Mucosa of descending colon (tissue), 3 donors: ENCODE measurements at regions not wholly inside any gene's neighbourhood (a gene's known extent, or its start where the extent isn't known, plus 50 kb on each side); places are given as distances from the start of the nearest gene placed in this dataset.

Experiments used
- ATAC-seq: fragments of 200-7000 bp; cut with Tn5 transposase; one replicate; pipeline ENCODE4 v1.9.1; 2020; ENCODE audit warnings: mild to moderate bottlenecking, moderate library complexity
- DNase-seq, 3 donors: peaks; one replicate each; pipeline ENCODE4 v3.0.0-alpha.2; 2020
- H3K36me3 ChIP-seq: fragments of 200-600 bp; one replicate; pipeline ENCODE4 v1.8.0; 2021; ENCODE audit warnings: low read depth, mild to moderate bottlenecking
- H3K4me1 ChIP-seq: fragments of 200-600 bp; one replicate; pipeline ENCODE4 v1.8.0; 2021; ENCODE audit warnings: low read depth, mild to moderate bottlenecking
- H3K4me3 ChIP-seq: fragments of 200-600 bp; one replicate; pipeline ENCODE4 v1.8.0; 2021; ENCODE audit warnings: mild to moderate bottlenecking
- H3K9me3 ChIP-seq: fragments of 200-600 bp; one replicate; pipeline ENCODE4 v1.8.0; 2021; ENCODE audit warnings: mild to moderate bottlenecking
- intact Hi-C, 2 donors: fragments of 100-400 bp; cut with DNase I in 1 of 2; cut with micrococcal nuclease in 1 of 2; formaldehyde crosslinking; loops; one replicate each; pipeline versions ENCODE4 v1.11.0 to v1.11.1; 2022; cut with DNase I, micrococcal nuclease
- TF ChIP-seq, protein P1 (sequence below): fragments of 200-600 bp; IDR thresholded peaks from one replicate; pipeline ENCODE4 v1.8.0; 2022; ENCODE audit warnings: antibody characterized with exemption, mild to moderate bottlenecking
- donor health status: DM: no; HTN: no; CAD: no; lungs with moderate emphysema.
- donor health status: DM: no; HTN: no; CAD: no.
- donor health status: DM: no; HTN: yes; CAD: no.

DNA sequence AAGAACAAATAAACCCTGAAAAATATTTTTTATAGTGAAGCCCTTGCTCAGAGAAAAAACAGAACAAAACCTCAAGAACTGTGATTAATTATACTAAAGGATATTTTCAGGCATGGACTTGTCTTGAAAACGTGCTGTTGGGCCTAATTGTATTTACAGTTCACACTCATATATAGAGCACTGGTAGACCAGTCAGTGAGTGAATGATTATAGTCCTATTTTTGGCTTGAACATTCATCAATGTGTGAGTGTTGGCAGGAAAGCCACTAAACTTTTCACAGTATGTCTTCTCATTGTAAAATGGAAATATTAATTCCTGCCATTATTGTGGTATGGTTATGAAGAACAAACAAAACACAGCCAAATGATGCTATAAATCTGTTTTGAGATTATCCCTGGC, 462.8 kb downstream of the KCNA4 start:
- TF ChIP-seq, protein P1, sequence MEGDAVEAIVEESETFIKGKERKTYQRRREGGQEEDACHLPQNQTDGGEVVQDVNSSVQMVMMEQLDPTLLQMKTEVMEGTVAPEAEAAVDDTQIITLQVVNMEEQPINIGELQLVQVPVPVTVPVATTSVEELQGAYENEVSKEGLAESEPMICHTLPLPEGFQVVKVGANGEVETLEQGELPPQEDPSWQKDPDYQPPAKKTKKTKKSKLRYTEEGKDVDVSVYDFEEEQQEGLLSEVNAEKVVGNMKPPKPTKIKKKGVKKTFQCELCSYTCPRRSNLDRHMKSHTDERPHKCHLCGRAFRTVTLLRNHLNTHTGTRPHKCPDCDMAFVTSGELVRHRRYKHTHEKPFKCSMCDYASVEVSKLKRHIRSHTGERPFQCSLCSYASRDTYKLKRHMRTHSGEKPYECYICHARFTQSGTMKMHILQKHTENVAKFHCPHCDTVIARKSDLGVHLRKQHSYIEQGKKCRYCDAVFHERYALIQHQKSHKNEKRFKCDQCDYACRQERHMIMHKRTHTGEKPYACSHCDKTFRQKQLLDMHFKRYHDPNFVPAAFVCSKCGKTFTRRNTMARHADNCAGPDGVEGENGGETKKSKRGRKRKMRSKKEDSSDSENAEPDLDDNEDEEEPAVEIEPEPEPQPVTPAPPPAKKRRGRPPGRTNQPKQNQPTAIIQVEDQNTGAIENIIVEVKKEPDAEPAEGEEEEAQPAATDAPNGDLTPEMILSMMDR: no peak
- Histone ChIP-seq H3K4me1 (no peaks in the 10 kb centered on the region), H3K36me3 (no peaks in the 10 kb centered on the region), H3K9me3 (peaks cover 45% of the 10 kb centered on the region), H3K4me3 (no peak overlapping the region)
- intact Hi-C loops: no loop called here
- no peak for DNase-seq
- no peak for ATAC-seq

DNA sequence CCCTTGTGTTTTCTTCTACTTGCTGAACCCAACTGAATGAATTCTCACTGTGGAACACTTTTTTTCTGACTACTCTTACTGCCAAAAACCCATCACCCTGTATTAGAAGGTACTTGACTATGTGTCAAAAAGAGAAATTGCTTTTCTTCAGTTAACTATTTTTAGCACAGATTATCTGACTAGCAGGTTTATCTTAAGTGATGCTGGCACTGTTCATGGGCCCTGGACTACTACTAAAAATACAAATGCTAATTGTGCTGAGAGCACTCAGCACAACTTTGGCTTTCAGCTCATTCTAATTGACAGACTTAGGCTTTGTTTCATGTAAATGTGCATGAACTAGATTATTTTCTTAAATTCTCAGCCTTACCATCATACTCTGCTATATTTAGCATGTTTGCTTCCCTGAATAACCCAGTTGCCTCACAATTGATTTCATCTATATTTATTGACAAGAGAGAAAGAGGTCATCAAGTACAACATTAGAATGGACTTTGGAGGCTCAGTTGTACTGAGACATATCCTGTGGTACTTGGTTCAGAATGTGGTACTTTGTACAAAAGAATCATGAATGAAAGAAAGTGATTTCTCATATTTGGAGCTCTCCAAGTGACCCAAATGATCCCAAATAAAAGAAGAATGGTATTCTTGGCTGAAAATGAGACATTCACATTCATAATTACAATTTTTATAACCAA, 478.3 kb downstream of the KCNA4 start:
- DNase-seq: no peak
- Histone ChIP-seq H3K9me3 (peaks cover 4% of the 10 kb centered on the region), H3K36me3 (no peaks in the 10 kb centered on the region), H3K4me1 (no peaks in the 10 kb centered on the region), H3K4me3 (no peak overlapping the region)
- no peak for ATAC-seq
- intact Hi-C loops: no loop called here
- TF ChIP-seq, protein P1: no peak

DNA sequence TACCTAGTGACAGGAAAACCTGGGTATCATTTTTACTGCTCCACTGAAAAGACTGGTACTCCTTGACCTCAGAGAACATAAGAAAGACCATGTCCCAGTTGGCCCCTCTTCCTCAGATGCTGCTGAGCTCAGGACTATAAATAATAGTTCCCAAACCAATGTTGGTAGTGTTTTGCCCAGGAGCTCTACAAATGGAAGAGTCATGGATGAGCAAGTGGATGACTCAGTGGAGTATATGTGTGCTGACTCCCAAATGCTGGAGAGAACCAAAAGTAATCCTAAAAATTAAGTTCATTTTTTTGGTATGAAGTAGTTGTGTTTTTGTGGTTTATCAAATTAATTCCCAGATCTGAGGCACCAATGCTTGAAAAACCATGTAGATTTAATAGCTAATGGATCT, 482.0 kb downstream of the KCNA4 start:
- intact Hi-C loops: no loop called here
- DNase-seq (no peak), ATAC-seq (no peak)
- Histone ChIP-seq H3K9me3 (peaks cover 9% of the 10 kb centered on the region), H3K4me3 (no peak overlapping the region), H3K4me1 (no peaks in the 10 kb centered on the region), H3K36me3 (no peaks in the 10 kb centered on the region)
- TF ChIP-seq, protein P1: no peak

DNA sequence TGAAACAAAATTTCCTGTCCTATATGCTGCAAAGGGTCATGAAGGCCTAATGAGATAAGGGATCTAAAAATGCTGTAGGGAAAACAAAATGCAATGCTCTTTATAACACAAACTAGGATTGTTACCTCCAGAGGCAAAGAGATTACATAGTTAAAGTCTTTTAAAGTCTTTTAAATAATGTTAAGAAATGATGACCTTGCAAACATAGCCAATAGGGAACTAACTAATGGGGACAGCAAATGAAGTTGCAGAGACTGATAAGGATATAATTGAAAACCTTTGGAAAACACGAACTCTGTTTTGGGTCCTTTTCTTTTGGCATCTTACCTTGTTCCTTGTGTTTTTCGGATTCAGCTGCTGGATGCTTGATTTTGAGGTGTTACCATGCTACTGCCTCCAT, 485.9 kb downstream of the KCNA4 start:
- ATAC-seq (no peak), DNase-seq (no peak)
- Histone ChIP-seq H3K9me3 (peaks cover 25% of the 10 kb centered on the region), H3K4me3 (no peak overlapping the region), H3K36me3 (no peaks in the 10 kb centered on the region), H3K4me1 (no peaks in the 10 kb centered on the region)
- intact Hi-C loops: no loop called here
- TF ChIP-seq, protein P1: no peak

DNA sequence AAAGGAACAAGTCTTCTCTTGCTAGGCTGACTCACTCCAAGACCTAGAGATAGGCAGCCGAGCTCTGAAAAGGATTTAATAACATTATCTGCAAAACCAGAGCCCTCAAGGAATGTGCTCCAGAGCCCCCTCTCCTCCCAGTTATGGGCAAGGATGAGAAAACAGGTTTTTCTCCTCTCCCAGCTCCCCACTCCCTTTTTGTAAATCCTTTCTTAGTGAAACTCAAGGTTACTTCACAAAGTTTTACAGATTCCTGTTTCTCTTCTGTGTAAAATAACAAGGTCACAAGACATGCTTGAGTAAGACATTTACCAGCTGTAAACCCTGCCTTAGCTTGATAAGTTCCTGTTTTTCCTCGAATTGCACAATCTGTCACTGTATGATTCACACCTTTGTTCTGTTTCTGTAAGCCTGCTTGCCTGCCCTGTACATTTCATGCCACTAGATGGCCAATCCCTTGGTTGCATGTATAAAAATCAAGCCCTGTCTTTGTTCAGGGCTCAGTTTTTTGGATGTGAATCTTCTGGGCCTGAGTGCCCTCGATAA, 489.4 kb downstream of the KCNA4 start:
- peaks cover 40% of the 10 kb centered on the region for H3K9me3 ChIP-seq
- no peak for ATAC-seq
- H3K36me3 ChIP-seq: no peaks in the 10 kb centered on the region
- H3K4me1 ChIP-seq: no peaks in the 10 kb centered on the region
- no peak overlapping the region for H3K4me3 ChIP-seq
- intact Hi-C loops: no loop called here
- TF ChIP-seq, protein P1: no peak
- DNase-seq: no peak
